ENCODE measurements at regions not wholly inside any gene's neighbourhood (a gene's known extent, or its start where the extent isn't known, plus 50 kb on each side); places are given as distances from the start of the nearest gene placed in this dataset.

DNA sequence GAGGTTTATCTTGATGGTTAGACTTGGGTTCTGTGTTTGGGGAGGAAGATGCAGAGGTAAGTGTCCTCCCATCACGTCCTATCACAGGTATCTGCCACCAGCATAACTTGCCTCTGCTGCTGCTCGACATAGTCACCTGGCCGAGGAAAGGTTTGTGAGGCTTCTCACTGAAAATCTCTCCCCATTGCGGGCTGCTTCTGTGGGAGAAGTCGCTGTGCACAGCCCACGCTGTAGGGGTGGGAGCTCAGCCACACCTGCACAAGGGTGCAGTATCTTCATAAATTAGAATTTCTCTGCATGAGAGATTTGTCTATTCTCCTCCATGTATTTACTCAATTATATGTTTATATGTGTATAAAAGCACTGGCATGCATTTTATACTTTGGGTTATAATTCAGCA lies 415.7 kb upstream of the MYT1L start:
- Histone ChIP-seq H3K36me3 (no peaks in the 10 kb centered on the region), H3K4me3 (no peak overlapping the region), H3K4me1 (ENCODE audit: control insufficient read depth in 1 of 2, low read depth in 2 of 2) (peaks cover 0 to 17% of the 10 kb centered on the region in 2 donors), H3K27me3 (replicated peaks; ENCODE audit: insufficient read depth) (no peaks in the 10 kb centered on the region), H3K27ac (no peak overlapping the region), H3K9me3 (no peaks in the 10 kb centered on the region)
- DNase-seq (ENCODE audit: low spot score), result no peak
- TF ChIP-seq, protein P1, sequence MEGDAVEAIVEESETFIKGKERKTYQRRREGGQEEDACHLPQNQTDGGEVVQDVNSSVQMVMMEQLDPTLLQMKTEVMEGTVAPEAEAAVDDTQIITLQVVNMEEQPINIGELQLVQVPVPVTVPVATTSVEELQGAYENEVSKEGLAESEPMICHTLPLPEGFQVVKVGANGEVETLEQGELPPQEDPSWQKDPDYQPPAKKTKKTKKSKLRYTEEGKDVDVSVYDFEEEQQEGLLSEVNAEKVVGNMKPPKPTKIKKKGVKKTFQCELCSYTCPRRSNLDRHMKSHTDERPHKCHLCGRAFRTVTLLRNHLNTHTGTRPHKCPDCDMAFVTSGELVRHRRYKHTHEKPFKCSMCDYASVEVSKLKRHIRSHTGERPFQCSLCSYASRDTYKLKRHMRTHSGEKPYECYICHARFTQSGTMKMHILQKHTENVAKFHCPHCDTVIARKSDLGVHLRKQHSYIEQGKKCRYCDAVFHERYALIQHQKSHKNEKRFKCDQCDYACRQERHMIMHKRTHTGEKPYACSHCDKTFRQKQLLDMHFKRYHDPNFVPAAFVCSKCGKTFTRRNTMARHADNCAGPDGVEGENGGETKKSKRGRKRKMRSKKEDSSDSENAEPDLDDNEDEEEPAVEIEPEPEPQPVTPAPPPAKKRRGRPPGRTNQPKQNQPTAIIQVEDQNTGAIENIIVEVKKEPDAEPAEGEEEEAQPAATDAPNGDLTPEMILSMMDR (IDR thresholded peaks at IDR 0.05), result no peak
- ATAC-seq (ENCODE audit: insufficient number of reproducible peaks, low FRiP score, low read depth), result no peak

DNA sequence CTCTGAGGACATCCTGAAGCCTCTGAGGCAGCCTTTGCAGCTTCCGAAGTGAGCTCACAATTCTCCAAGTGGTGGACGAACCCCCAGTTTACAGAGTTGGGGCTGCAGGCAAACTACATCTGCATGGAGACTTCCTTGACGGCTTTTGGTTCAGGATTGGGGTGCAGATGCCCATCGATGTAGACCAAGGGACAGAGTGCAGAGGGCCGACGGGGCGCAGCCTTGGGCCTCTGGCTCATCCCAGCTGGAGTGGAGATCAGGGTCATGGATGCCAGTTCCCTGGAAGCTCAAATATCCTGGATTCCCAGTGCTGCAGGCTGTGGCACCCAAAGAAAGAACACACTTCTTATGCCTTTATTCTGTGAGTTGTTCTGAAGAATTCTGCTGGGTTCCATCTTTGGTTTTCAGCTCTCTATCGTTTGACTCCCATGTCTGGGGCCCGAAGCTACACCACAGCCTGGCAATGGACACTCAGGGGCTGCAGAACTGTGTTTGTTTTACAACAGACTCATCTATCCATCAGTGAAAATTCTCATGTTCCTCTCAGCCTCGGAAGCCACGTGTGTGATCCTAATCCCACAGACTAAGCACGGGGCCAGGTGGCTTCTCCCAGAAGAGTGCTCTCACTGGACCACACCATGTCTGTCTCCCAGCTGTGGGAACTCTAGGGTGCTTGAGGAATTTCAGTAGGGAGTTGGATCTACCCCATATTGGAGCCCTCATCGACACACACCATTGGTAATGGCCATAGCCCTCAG lies 414.1 kb upstream of the MYT1L start:
- no peak overlapping the region for H3K4me3 ChIP-seq
- no peak overlapping the region for H3K27ac ChIP-seq
- no peaks in the 10 kb centered on the region for H3K36me3 ChIP-seq
- DNase-seq (ENCODE audit: low spot score), result no peak
- H3K9me3 ChIP-seq, result no peaks in the 10 kb centered on the region
- no peak for ATAC-seq (ENCODE audit: insufficient number of reproducible peaks, low FRiP score, low read depth)
- H3K4me1 ChIP-seq (ENCODE audit: control insufficient read depth in 1 of 2, low read depth in 2 of 2), result peaks cover 0 to 17% of the 10 kb centered on the region in 2 donors
- no peaks in the 10 kb centered on the region for H3K27me3 ChIP-seq (replicated peaks; ENCODE audit: insufficient read depth)
- TF ChIP-seq, protein P1 (IDR thresholded peaks at IDR 0.05), result no peak

DNA sequence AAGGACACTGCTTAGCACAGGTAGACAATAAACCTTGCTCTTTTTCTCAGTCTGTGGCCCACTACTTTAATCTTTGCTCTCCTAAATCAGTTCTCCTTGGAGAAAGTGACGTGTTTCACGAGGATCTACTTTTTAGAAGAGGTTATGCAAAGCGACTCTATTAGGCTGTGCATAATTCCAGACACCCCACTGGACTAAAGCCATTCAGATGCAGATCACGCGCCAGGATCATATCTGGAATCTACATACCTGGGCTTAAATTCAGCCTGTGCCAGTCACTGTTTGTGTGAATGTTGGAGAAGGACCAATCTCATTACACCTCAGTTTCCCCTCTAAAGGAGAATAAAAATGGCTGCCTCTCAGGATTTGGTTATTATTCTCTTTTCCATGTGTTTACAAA lies 413.0 kb upstream of the MYT1L start:
- no peaks in the 10 kb centered on the region for H3K9me3 ChIP-seq
- no peak overlapping the region for H3K27ac ChIP-seq
- H3K4me1 ChIP-seq (ENCODE audit: control insufficient read depth in 1 of 2, low read depth in 2 of 2), result peaks cover 0 to 17% of the 10 kb centered on the region in 2 donors
- H3K36me3 ChIP-seq, result no peaks in the 10 kb centered on the region
- H3K27me3 ChIP-seq (replicated peaks; ENCODE audit: insufficient read depth), result no peaks in the 10 kb centered on the region
- H3K4me3 ChIP-seq, result no peak overlapping the region
- TF ChIP-seq, protein P1 (IDR thresholded peaks at IDR 0.05), result no peak
- ATAC-seq (ENCODE audit: insufficient number of reproducible peaks, low FRiP score, low read depth) (no peak), DNase-seq (ENCODE audit: low spot score) (no peak)

DNA sequence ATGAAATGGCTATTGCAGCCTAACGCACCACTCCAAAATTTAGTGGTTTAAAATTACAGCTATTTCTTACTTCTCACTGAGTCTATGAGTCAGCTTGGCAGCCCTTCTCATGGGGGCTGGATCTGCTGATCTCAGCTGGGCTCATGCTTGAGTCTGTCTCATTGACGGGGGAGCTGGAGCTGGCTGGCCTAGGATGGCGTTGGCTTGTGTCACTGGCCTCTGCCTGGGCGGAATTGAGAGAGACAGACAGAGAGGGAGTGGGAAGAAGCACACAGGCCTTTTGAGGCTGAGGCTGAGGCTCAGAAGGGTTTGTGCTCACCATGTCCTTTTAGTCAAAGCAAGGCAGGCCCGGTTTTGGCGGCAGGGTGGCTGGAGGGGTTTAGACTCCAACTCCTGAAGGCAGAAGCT lies 412.1 kb upstream of the MYT1L start:
- Histone ChIP-seq H3K27me3 (replicated peaks; ENCODE audit: insufficient read depth) (no peaks in the 10 kb centered on the region), H3K27ac (no peak overlapping the region), H3K36me3 (no peaks in the 10 kb centered on the region), H3K9me3 (no peaks in the 10 kb centered on the region), H3K4me3 (no peak overlapping the region), H3K4me1 (ENCODE audit: control insufficient read depth in 1 of 2, low read depth in 2 of 2) (peaks cover 0 to 17% of the 10 kb centered on the region in 2 donors)
- TF ChIP-seq, protein P1 (IDR thresholded peaks at IDR 0.05), result no peak
- DNase-seq (ENCODE audit: low spot score), result peak; percentile 67
- peak; percentile 56 for ATAC-seq (ENCODE audit: insufficient number of reproducible peaks, low FRiP score, low read depth)

DNA sequence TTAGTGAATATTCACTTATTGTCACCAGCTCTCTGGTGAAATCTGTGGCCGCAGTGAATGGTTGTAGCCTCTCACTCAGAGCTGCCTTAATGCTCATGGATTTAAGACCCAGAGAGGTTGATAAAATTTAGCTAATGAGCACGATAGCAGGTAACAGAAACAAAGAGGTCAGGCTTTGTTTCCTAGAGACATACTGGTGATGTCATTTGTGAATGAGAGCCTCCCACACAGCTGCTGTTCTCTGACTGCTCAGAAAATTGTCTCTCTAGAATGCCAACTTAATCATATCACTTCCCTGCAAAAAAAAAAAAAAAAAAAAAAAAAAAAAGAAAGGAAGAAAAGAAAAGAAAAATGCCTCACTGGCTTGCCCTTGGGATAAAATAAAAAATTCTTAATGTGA lies 411.7 kb upstream of the MYT1L start:
- Histone ChIP-seq H3K4me3 (no peak overlapping the region), H3K27ac (no peak overlapping the region), H3K4me1 (ENCODE audit: control insufficient read depth in 1 of 2, low read depth in 2 of 2) (peaks cover 0 to 17% of the 10 kb centered on the region in 2 donors), H3K9me3 (no peaks in the 10 kb centered on the region), H3K36me3 (no peaks in the 10 kb centered on the region), H3K27me3 (replicated peaks; ENCODE audit: insufficient read depth) (no peaks in the 10 kb centered on the region)
- DNase-seq (ENCODE audit: low spot score) (no peak), ATAC-seq (ENCODE audit: insufficient number of reproducible peaks, low FRiP score, low read depth) (no peak)
- TF ChIP-seq, protein P1 (IDR thresholded peaks at IDR 0.05), result no peak
